HG03442 (cell line): ENCODE measurements at regions not wholly inside any gene's neighbourhood (a gene's known extent, or its start where the extent isn't known, plus 50 kb on each side); places are given as distances from the start of the nearest gene placed in this dataset.

ENCODE experiments used
- ATAC-seq: cut with Tn5 transposase; IDR thresholded peaks from one replicate; pipeline ENCODE4 v1.9.1; 2021; ENCODE audit warnings: mild to moderate bottlenecking, moderate library complexity; ENCODE audit not compliant: unreplicated experiment

DNA sequence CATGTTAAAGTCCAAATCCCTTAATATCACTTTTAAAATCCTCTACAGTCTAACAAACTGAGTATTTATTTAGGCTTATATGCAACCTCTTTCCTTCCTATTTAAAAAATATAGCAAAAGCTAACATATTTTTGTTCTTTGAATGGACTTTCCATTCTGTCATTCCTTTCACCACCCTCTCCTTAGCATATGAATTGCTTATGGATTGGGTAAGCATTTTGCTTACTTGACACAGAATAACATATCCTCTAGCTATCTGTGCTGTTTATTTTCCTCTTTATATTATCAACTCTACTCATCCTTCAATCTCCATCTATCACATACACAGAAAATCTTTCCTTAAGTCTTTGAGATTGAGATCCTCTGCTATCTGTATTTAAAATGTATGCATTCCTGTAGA is 206.1 kb upstream of the NEIL3 start:
- no peak for ATAC-seq

DNA sequence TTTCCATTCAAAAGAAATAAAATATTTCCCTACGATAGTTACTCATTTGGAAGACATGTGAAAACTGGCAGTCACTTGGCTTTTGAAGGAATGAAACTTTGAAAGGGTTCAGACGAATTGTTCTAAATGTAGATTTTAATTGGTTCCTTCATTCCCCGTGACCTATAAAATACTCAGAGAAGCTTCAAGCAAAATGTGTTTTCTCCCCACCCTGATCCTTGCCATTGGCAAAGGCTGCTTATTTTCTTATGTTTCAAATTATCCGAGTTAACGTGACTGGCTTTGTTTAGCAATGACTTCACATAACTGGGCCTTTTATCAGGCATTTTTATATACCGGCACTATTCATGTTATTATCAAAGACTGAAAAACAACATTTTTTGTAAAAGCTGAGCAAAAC is 204.1 kb upstream of the NEIL3 start:
- no peak for ATAC-seq

DNA sequence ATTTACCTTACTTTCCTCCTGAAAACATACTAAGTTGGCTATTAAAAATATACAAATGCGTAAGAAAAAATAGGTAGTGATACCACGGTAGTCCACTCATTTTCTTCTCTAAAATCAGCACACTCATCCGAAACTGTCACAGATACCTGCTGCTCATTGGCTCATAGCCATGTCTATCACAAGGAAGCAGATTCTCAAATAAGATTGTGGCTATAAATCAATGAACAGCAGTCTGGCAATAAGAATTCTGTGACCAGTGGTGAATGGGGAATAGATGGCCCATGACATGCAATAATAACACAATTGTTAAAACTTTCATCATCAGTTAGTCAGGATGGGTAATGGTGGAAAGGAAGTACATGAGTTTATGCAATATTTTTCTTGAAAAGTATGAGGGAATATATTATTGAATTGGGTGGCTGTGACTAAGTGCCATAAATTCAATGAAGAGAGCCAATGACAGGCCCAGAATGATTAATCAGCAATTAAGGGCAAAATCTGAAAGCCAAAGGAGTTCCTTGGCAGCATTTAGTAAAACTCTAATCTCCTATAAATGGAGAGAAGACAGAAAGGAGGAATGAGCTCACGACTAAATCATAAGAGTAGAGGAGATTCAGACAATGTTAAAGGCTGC is 202.3 kb upstream of the NEIL3 start:
- no peak for ATAC-seq

DNA sequence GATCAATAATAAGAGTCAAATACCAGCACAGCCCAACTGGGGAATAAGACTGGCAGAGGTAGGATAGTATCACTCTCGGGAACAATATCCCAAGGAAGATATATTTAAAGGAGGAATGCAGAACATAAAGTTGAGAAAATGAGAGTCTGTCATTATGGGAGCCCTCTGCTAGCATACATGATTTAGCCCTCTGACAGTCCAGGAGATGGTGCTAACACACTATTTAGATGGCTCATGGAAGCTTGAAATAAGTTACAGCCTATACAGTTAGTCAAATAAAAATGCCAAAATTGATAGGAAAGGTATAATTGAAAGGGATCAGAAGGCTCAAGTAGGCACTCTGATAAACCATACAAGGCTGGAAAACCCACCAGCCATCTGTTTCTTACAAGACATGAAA is 201.0 kb upstream of the NEIL3 start:
- ATAC-seq: no peak

DNA sequence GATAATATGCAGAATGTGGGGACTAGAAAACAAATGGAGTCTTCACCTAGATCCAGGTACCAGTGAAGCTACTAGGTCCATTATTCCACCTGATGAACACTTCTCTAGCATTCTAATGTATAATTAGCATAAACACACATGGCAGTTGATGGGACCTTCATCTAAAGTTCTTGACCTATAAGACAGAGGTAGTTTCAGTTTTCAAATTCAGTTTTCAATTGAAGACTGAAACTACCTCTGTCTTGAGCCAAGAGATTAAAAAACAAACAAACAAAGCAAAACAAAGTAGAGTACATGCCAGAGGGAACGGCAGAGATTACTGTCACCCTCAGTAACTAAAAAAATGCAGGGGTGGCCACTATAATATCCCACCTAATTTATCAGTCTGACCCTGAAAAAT is 199.9 kb upstream of the NEIL3 start:
- ATAC-seq: no peak

DNA sequence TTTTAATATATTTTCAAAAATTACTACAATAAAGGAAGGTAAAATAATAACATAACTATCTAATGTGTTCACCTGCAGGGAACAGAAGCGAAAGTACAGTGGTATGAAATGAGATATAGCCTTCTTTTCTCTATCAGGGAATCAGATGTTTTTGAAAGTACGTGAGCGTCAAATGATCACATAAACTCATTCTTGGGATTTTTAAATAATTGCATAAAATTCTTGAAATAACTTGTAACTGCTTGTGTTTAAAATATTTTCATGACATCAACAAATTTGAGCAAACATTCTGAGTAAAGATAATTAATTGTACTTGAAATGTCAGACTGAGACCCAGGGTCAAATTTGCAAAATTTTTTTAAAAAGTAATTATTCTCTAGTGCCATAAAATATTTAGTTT is 193.5 kb upstream of the NEIL3 start:
- no peak for ATAC-seq

DNA sequence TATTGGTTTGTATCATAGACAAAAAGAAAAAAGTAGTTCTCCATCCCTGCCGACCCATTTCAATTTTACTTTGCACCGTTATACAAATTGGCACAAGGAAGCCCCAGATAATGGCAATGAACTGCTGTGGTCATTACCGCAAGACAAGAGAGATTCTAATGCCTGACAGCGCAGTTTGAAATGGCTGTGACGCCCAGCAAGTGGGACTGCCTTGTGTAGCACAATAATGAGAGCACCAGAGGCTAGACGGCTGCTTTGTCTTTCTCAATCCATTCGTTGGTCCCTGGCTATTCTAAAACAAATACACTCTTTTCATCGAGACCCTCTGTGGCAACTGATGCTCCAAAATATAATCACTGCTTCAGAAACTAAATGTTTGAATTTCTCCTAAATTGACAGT is 192.4 kb upstream of the NEIL3 start:
- ATAC-seq: no peak

DNA sequence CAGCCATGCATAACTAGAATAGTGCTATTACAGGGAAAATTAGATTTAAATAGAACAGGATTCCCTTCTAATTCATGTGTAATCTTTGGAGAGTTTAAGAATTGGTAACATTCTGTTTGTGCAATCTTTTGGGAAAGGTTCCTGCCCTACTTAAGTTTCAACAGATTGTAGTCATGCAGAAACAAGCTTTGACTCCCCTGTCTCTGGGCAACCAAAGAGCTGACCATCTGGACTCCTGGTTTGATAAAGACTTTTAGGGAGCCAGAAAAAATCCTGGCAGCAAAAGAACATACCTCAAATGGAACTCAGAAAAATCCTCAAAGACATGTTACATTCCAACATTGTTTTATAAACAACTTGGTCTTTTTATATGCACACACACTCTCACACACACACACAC is 191.1 kb upstream of the NEIL3 start:
- ATAC-seq: no peak

DNA sequence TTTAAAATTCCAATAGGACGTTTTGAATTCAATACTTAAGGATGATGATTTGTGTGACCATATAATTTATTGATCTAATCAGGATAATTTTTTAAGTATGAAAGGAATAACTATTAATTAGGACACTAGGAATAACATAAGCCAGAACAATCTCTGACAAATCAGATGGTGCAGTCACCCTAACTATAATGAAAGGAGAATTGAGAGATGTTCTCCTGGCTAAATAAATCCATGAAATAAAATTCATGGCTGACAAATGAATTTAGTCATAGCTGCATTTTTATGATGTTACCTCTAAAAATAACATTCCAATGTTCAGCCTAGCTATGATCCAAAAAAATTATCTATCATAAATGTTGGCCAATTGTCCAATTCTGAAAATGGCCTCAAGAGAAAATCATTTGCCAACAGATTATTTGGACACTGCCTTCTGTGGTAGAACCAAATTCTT is 190.6 kb upstream of the NEIL3 start:
- ATAC-seq: no peak

DNA sequence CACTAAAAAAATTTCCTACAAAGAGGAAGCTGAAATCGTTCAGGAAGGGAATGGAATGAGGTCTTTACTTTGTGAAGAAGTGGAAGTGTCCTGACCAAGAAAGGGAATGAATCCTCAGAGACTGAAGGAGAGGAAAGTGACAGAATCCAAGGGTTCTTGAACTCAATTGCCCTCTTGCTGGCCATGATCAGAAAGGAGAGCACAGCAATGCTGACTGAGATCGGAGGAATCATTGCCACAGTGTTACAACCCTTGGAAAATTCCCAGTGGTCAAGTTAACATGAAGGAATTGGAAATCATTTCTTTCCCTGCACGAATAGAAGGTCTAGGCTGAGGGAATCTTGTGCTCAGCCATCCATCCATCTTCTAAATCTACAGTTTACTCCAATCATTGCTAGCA is 190.0 kb upstream of the NEIL3 start:
- no peak for ATAC-seq

DNA sequence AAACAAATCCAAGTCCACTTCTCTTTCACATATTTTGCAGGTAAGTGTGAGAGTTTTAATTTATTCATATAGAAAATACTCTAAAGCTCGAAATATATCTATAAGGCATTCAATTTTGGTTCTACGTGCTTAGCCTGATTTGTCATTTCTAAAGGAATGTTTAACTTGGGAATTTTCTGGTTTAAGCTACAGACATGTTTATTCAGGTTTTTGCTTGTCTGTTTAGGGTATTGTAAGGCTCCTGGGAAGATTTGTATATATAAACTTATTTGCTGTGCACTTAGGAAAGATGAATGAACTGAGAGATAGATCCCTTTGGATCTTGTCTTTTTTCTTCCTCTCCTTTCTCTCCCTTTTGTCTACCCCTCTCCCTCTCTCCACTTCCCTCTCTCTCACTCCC is 185.9 kb upstream of the NEIL3 start:
- no peak for ATAC-seq

DNA sequence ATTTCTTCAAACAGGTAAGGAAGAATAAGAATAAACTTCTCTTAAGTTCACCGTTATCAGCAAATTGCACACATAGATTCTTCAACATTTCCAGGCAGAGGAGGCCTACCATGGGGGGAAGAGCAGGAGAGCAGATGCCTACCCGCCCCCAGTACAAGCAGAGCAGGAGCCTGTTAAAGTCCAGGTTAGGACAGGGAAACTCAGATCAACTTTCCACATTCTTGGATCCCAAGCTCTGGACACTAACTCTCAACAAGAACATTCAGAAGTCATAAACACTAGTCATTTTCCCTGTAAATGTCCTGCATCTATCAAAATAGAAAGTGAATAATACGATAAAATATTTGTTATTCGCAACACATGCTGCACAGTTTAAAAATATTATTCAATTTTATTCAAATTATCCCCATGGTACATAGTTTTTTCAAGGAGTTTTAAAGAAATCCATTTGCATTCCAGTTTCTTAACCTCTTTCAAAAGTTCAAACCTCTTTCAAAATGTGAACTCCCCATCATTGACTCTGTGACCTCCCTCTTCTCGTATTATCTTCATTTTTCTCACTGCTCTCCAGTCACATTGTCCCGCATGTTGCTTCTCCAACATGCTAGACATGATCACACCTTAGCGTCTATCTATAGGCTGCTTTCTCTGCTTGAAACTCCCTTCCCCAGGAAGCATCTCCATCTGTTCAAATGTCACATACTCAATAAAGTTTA is 185.2 kb upstream of the NEIL3 start:
- ATAC-seq: no peak

DNA sequence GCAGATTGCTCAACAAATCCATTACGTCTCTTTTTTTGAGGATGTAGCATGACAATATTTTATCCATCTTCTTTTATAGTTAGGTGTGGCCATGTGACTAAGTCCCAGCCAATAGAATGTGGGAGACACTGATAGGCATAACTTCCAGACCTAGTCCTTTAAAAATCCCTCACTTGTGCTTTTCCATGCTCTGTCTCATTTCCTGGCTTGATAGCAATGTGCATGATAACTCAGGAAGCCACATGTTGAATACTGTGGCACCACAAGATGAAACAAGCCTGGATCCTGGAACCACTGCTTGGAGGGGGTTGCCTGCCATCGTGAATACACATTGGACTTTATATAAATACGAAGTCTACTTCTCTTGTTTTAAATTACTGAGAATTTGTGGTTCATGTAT is 184.0 kb upstream of the NEIL3 start:
- ATAC-seq: no peak

DNA sequence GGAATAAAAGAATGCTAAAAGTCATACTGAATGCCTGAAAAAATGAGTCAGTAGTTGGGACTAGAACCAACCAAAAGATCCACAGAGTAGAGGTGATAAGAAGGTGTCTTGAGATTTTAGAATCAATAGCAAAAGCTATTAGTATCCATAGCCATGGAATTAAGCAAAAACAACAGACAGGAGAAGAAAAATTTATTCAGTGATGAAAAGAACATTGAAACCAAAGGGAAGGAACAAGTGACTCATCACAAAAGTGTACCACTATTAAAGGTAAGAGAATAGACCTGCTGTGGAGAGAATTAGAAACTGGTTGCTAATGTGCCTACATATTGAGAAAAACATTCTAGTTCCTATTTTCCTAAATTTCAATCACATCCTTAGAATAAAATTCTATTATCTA is 182.0 kb upstream of the NEIL3 start:
- ATAC-seq: no peak

DNA sequence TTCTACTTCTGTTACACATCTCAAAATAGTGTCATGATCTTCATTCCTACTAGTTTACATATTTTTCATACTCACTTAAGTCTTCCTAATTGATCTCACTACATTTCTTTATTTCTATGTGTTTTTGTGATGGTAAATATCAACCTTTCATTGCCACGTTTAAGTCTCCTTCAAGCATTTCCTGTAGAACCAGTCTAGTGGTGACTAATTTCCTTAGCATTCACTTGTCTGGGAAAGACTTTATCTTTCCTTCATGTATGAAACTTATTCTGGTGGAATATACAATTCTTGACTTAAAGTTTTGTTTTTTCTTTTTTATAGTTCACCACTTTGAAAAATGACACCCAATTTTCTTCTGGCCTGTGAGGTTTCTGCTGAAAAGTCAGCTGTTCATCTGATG is 181.4 kb upstream of the NEIL3 start:
- no peak for ATAC-seq

DNA sequence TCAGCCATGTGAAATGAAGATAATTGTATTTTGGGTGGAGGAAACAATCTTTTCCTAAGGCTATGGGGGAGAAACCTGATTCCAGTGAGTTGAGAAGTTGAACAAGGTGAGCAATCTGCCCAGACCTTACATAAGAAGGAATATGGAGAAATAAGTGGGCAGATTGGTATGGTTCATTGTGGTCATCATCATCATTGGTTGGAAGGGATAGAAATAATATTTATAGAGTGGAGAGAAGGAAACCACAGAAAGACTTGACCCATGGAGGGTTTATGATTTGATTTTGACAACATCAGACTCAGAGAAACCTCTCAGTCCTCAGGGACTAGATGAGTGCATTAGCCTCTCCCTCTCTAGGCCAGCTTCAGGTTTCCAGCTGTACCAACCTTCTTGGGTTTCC is 177.9 kb upstream of the NEIL3 start:
- no peak for ATAC-seq

DNA sequence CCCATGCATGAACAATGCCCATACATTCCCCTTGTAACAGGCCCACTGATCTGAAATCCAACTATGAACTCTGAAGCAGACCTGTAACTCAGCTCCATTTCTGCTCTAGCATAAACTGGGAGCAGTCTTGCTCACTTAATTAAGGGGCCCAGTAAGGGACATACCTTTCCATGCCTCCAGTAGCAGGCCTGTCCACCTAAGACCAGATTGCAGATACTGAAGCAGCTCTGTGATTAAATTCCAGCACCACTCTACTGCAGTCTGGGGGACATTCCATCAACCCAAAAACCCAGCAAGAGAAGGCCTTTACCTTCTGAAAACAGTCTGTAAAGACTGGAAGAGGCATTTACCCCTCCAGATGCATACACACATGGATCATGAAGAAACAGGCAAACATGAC is 162.0 kb upstream of the NEIL3 start:
- no peak for ATAC-seq

DNA sequence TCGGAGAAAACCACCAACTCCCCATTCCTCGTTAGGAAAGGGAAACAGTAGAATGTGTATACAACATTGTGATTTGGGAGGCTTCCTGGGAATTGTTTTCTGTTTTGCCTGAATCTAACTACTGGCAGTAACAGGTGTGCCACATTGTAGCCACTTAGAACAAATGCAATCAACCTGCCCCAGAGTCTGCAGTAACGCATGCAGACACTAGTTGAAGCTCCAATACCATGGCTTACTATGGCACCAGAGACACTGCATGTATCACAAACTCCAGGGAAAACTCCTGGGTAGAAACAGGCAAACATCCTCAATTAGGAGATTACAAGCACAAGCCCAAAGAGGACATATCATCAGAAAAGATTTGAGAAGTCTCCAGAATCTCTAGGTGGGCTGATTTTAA is 154.2 kb upstream of the NEIL3 start:
- ATAC-seq: no peak

DNA sequence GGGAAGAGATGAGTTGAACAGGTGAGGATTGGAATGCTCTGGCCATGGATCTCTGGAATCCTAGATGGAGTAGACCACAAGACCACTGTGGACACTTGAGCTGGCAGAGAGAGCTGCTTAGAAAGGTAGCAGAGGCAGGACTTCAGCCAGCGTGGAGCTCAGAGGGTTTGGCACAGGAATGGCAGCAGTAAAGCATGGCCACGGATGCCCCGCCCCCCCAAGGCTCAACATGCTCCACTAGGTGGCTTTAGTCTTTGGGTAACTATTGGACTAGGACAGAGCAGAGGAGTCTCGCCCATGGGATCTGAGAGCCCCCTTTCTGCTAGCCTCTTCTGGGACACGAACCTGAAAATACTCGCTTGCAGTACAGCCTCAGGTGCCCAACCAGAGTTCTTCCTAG is 150.1 kb upstream of the NEIL3 start:
- ATAC-seq: no peak

DNA sequence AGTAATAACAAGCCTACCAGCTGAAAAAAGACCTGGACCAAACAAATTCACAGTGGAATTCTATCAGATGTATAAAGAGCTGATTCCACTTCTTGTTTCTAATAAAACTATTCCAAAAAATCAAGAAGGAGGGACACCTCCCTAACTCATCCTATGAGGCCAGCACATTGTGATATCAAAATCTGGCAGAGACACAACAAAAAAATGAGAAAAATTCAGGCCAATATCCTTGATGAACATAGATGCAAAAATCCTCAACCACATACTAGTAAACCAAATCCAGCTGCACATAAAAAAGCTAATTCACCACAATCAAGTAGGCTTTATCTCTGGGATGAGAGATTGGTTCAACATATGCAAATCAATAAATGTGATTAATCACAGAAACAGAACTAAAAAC is 147.9 kb upstream of the NEIL3 start:
- ATAC-seq: no peak

DNA sequence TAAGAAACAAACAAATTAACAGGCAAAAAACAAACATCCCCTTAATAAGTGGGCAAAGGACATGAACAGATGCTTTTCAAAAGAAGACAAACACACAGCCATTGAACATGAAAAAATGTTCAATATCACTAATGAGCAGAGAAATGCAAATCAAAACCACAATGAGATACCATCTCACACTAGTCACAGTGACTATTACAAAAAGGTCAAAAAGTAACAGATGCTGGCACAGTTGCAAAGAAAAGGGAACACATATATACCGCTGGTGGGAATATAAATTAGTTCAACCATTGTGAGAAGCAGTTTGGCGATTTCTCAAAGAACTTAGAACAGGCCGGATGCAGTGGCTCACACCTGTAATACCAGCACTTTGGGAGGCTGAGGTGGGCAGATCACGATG is 146.1 kb upstream of the NEIL3 start:
- no peak for ATAC-seq

DNA sequence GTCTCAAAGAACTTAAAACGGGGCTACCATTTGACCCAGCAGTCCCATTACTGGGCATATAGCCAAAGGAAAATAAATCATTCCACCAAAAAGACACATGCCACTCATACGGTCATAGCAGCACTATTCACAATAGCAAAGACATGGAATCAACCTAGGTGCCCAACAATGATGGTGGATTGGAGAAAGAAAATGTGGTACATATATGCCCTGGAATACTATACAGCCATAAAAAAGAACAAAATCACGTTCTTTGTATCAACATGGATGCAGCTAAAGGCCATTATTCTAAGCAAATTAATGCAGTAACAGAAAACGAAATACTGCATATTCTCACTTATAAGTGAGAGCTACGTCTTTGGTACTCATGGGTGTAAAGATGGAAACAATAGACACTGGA is 138.1 kb upstream of the NEIL3 start:
- no peak for ATAC-seq

DNA sequence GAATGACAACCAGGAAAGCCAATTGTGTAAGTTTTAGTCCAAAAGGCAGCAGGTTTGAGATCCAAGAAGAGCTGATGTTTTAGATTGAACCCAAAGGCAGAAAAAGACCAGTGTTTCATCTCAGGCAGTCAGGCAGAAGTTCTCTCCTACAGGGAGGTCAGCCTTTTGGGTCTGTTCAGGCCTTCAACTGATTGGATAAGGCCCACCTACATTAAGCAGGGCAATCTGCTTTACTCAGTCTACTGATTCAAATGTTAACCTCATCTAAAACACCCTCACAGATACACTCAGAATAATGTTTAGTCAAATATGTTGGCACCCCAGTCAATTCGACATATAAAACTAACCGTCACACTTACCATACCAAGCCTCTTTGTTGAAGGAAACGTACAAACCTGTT is 134.2 kb upstream of the NEIL3 start:
- ATAC-seq: no peak
